ENCODE measurements at regions not wholly inside any gene's neighbourhood (a gene's known extent, or its start where the extent isn't known, plus 50 kb on each side); places are given as distances from the start of the nearest gene placed in this dataset.

GRCh38 chr5:56606192-56606591 lies 209.2 kb upstream of the MAP3K1 start:
- TF ChIP-seq EZH2phosphoT487 (IDR thresholded peaks at IDR 0.05; ENCODE audit: insufficient read depth, low read depth) (no peak), EZH2 (IDR thresholded peaks at IDR 0.05; ENCODE audit: insufficient read depth, poor library complexity, severe bottlenecking) (no peak)

Measured in GM23248 (cell line).